AG20443 (cell line): ENCODE measurements at regions not wholly inside any gene's neighbourhood (a gene's known extent, or its start where the extent isn't known, plus 50 kb on each side); places are given as distances from the start of the nearest gene placed in this dataset.
"Not testable (repeated sequence)": the region's sequence is repeated elsewhere in the genome, so short reads cannot be mapped to it uniquely, and the experiment has no call there.

Experiments used
- DNase-seq: peaks from one replicate; pipeline ENCODE4 v3.0.0; 2012; ENCODE audit warnings: low spot score, mixed read lengths

DNA sequence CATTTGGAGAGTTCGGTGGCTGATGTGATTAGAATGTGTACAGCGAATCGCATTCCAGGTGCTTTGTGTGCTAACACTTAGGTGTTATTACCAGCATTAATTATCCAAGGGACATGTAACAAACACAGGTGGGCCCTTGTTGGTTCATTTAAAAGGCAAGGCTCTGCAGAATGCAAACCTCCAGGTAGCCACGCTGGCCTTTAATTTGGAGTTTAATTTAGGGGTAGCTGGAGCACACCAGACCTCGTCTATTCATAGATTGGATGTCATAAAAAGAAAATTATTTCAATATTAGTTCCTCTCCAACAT lies 191.1 kb downstream of the MAT2B start:
- no peak for DNase-seq

- peak; percentile 12 for DNase-seq
These were observed 200.8 kb downstream of the MAT2B start for GRCh38 chr5:163706053-163706771.

DNA sequence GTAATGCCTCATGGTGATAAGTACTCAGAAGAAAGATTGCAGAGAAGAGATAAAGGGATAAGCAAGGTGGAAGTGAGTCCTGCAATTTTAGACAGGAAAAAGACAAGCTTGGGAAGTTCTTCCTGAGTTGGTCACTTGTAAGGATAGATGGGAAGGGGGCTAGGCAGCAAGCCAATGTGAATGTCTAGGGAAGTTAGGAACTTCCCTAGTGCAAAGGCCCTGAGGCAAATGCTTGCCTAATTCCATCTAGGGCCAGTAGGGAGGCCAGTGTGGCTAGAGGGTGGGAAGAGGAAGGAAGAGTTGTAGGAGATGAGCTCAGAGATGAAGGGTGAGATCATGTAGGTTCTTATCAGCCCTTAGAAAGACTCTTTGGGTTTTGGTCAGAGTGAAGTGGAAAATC lies 206.6 kb downstream of the MAT2B start:
- DNase-seq = no peak

DNA sequence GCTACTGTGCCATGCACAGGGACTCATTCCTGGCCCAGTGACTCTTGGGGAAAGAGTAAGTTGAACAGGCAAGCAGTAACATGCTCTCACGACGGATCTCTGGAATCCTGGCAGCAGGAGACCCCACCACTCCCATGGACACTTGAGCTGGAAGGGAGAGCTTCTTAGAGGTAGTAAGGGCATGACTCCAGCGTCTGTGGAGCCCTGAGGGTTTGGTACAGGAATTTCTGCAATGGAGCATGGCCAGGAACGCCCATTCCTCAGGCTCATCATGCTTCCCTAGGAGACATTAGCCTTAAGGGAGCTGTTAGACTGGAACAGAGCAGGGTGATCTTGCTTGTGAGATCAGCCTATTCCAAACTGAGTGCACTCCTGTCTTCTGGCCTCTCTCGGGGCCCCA lies 212.9 kb downstream of the MAT2B start:
- no peak for DNase-seq

DNA sequence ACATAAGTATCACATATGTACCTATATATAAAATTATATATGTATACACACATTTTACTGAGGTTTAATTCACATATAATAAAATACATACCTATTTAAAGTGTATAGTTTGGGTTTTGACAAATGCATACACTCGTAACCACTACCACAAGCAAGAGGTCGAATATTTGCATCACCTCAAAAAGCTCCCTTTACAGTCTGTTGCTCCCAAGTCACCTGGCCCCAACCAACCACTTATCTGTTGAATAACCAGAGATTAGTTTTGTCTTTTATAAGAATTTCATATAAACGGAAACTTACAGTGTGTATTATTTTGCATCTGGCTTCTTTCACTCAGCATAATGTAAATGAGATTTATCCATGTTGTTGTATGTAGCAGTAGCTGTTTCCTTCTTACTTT lies 218.9 kb downstream of the MAT2B start:
- DNase-seq = no peak

GRCh38 chr5:163727028-163727427 lies 221.6 kb downstream of the MAT2B start:
- no peak for DNase-seq

GRCh38 chr5:163730206-163730756 lies 224.9 kb downstream of the MAT2B start:
- no peak for DNase-seq

GRCh38 chr5:163731256-163731655 lies 225.8 kb downstream of the MAT2B start:
- no peak for DNase-seq

DNA sequence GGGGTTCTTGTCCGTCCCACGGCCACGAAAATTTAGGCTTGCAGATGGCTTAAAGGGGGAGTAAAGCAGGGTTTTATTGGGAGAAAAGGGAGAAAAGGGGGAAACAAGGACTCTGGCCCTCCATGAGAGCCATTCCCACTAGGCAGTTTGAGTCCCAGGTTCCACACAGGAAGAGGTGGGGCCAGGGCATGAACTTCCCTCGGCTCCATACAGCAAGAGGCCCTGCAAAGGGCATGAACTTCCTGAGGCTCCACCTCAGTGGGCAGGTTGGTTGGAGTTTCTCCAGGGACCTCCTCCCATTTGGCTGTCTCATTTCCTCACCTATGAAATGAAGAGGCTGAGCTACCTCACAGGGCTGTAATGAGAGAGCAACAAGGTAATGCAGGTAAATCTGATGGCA lies 229.7 kb downstream of the MAT2B start:
- DNase-seq = no peak

GRCh38 chr5:163747586-163747985 lies 242.2 kb downstream of the MAT2B start:
- no peak for DNase-seq

DNA sequence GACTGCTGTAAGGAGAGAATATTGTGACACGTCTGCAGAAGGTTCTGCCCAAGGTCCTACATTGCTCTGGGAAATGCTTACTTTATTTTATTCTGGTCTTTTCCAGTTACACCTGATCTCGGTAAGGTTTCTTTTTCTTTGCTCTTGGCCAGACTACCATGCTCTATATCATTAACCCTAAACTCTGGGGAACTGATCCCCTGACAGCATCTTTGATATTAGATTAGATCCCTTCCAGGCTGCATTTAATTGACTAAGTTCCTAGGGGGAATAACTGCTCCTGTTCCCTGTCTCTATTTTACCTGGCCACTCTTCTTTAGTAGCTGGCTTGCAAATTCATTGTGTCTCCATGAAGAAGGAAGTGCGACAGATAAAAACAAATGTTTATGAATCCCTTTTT lies 243.5 kb downstream of the MAT2B start:
- no peak for DNase-seq

DNA sequence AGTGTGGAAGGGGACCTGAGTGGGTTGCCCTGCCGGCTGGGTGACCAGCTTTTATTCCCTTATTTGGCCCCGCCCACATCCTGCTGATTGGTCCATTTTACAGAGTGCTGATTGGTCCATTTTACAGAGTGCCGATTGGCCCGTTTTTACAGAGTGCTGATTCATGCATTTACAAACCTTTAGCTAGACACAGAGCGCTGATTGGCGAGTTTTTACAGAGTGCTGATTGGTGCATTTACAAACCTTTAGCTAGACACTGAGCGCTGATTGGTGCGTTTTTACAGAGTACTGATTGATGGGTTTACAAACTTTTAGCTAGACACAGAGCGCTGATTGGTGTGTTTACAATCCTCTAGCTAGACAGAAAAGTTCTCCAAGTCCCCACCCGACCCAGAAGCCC lies 245.0 kb downstream of the MAT2B start:
- not testable (repeated sequence) for DNase-seq

GRCh38 chr5:163755505-163755904 lies 250.1 kb downstream of the MAT2B start:
- no peak for DNase-seq

GRCh38 chr5:163756170-163756569 lies 250.8 kb downstream of the MAT2B start:
- DNase-seq = no peak

- no peak for DNase-seq
These were observed 251.9 kb downstream of the MAT2B start for GRCh38 chr5:163757344-163757743.

GRCh38 chr5:163758283-163758711 lies 252.9 kb downstream of the MAT2B start:
- no peak for DNase-seq

GRCh38 chr5:163759000-163759704 lies 253.7 kb downstream of the MAT2B start:
- DNase-seq = no peak

GRCh38 chr5:163760498-163760897 lies 255.1 kb downstream of the MAT2B start:
- DNase-seq = peak; percentile 61

DNA sequence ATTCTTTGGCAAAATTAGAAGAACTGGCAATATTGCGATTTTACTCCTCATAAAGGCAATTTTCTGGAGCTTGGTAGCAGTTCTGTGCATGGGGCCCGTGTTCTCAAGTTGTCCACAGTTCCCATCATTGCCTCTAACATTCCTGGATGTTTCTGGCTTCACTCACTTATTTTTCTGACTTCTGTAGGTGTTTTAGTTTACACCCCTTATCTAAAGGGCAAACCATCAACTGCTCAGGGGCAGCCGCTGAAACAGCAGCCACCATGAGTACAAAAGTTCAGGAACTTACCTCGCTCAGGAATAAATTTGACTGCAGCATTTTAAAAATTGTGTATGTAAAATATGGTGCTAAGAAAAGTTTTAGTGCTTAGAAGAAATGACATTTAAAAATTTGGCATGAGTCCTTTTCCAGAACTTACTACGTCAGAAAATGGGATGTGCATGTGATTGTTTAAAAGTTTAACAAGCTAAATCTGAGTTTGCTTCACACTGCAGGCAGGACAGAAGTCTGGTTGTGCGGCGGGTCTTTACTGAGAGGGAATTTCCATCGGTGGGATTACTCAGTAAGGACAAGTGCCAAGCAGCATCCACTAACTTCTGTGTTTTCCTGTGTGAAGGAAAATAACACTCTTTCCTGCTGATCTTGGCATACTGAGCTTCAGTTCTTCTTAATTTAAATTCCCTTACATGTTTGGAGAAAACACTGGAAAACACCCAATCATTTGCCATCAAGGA lies 261.7 kb downstream of the MAT2B start:
- no peak for DNase-seq

- no peak for DNase-seq
These were observed 265.2 kb downstream of the MAT2B start for GRCh38 chr5:163770625-163771024.

GRCh38 chr5:163772241-163772640 lies 266.8 kb downstream of the MAT2B start:
- no peak for DNase-seq

DNA sequence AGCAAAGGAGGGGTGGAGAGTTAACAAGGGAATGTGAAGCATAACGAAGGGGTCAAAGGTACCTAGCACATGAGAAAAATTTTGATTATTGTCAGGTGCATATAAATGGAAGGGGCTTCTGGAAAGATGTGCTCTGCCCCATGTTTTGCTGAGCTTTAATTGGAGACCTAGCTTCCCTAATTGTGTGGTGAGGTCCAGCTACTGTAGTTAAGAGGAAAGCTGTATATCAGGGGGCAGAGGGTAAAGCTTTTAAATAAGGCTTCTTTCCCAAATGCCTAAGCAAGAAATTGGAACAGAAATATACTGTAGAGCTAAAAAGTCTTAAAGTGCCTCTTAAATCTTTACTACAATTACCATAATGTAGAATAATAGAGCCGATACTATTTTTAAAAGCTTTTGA lies 267.2 kb downstream of the MAT2B start:
- DNase-seq = no peak

GRCh38 chr5:163773226-163773625 lies 267.8 kb downstream of the MAT2B start:
- no peak for DNase-seq
